SK-N-SH treated with all-trans-retinoic acid at 6 μM for 48 hours (cell line): ENCODE measurements at regions not wholly inside any gene's neighbourhood (a gene's known extent, or its start where the extent isn't known, plus 50 kb on each side); places are given as distances from the start of the nearest gene placed in this dataset.
"Not testable (repeated sequence)": the region's sequence is repeated elsewhere in the genome, so short reads cannot be mapped to it uniquely, and the experiment has no call there.

Source experiments
- ATAC-seq: fragments of 200-7000 bp; cut with Tn5 transposase; 3 replicates; pipeline ENCODE4 v1.9.1; 2020; ENCODE audit warnings: mild to moderate bottlenecking, moderate library complexity
- ARNTL ChIP-seq: fragments of 450-650 bp; formaldehyde crosslinking; IDR thresholded peaks from 2 replicates; pipeline ENCODE4 v1.5.0; 2020; ENCODE audit warnings: low read depth, mild to moderate bottlenecking, moderate library complexity, borderline replicate concordance
- BACH2 ChIP-seq: fragments of 250-450 bp; sonication (Bioruptor Pico); IDR thresholded peaks from 2 replicates; pipeline ENCODE4 v1.9.0; 2021; ENCODE audit warnings: mild to moderate bottlenecking, borderline replicate concordance
- CSDC2 ChIP-seq: fragments of 250-450 bp; sonication (Bioruptor Pico); IDR thresholded peaks from 2 replicates; pipeline ENCODE4 v1.5.0; 2020; ENCODE audit warnings: mild to moderate bottlenecking, moderate library complexity
- ESRRG ChIP-seq: fragments of 250-450 bp; sonication (Bioruptor Pico); IDR thresholded peaks from 2 replicates; pipeline ENCODE4 v1.6.1; 2021; ENCODE audit warnings: mild to moderate bottlenecking
- GLIS3 ChIP-seq: fragments of 250-450 bp; sonication (Bioruptor Pico); IDR thresholded peaks from 2 replicates; pipeline ENCODE4 v1.5.0; 2020; ENCODE audit warnings: mild to moderate bottlenecking, moderate library complexity
- ISL1 ChIP-seq: fragments of 250-450 bp; sonication (Bioruptor Pico); IDR thresholded peaks from 2 replicates; pipeline ENCODE4 v2.1.2; 2022; ENCODE audit warnings: mild to moderate bottlenecking, moderate library complexity
- OSR1 ChIP-seq: fragments of 250-450 bp; sonication (Bioruptor Pico); IDR thresholded peaks from 2 replicates; pipeline ENCODE4 v1.8.0; 2022; ENCODE audit warnings: moderate library complexity, mild to moderate bottlenecking, inconsistent platforms
- PPARA ChIP-seq: fragments of 250-450 bp; sonication (Bioruptor Pico); IDR thresholded peaks from 2 replicates; pipeline ENCODE4 v1.5.0; 2020; ENCODE audit warnings: mild to moderate bottlenecking, borderline replicate concordance
- RARB ChIP-seq: fragments of 250-450 bp; sonication (Bioruptor Pico); IDR thresholded peaks from 2 replicates; pipeline ENCODE4 v1.8.0; 2021; ENCODE audit warnings: mild to moderate bottlenecking, moderate library complexity
- SNAI2 ChIP-seq: fragments of 250-450 bp; sonication (Bioruptor Pico); IDR thresholded peaks from 2 replicates; pipeline ENCODE4 v1.5.0; 2020; ENCODE audit warnings: mild to moderate bottlenecking, moderate library complexity
- TCF4 ChIP-seq: fragments of 250-450 bp; sonication (Bioruptor Pico); IDR thresholded peaks from 2 replicates; pipeline ENCODE4 v1.8.0; 2021; ENCODE audit warnings: mild to moderate bottlenecking, moderate library complexity, borderline replicate concordance
- TOX ChIP-seq: fragments of 250-450 bp; sonication (Bioruptor Pico); IDR thresholded peaks from 2 replicates; pipeline ENCODE4 v1.8.0; 2021; ENCODE audit warnings: mild to moderate bottlenecking, moderate library complexity, borderline replicate concordance
- ZC3H10 ChIP-seq: fragments of 250-450 bp; sonication (Bioruptor Pico); IDR thresholded peaks from 2 replicates; pipeline ENCODE4 v1.5.1; 2021; ENCODE audit warnings: mild to moderate bottlenecking, moderate library complexity
- ZFP3 ChIP-seq: fragments of 250-450 bp; sonication (Bioruptor Pico); IDR thresholded peaks from 2 replicates; pipeline ENCODE4 v1.5.0; 2020; ENCODE audit warnings: mild to moderate bottlenecking, moderate library complexity
- ZFP30 ChIP-seq: fragments of 450-650 bp; formaldehyde crosslinking; IDR thresholded peaks from 2 replicates; pipeline ENCODE4 v1.5.0; 2022; ENCODE audit warnings: mild to moderate bottlenecking, moderate library complexity
- ZNF565 ChIP-seq: fragments of 450-650 bp; formaldehyde crosslinking; conservative IDR thresholded peaks from 2 replicates; pipeline ENCODE4 v1.5.0; 2020; ENCODE audit warnings: low read depth, mild to moderate bottlenecking, moderate library complexity
- ZNF70 ChIP-seq: fragments of 450-650 bp; formaldehyde crosslinking; IDR thresholded peaks from 2 replicates; pipeline ENCODE4 v1.5.0; 2020; ENCODE audit warnings: mild to moderate bottlenecking, moderate library complexity
- ZNF8 ChIP-seq: fragments of 450-650 bp; formaldehyde crosslinking; IDR thresholded peaks from 2 replicates; pipeline ENCODE4 v1.5.0; 2020; ENCODE audit warnings: mild to moderate bottlenecking, moderate library complexity
- TF ChIP-seq, protein P1 (sequence below): fragments of 250-450 bp; sonication (Bioruptor Pico); IDR thresholded peaks from 2 replicates; pipeline ENCODE4 v1.8.0; 2021; ENCODE audit warnings: low read depth, mild to moderate bottlenecking, moderate library complexity, borderline replicate concordance
- TF ChIP-seq, protein P2 (sequence below): fragments of 250-450 bp; sonication (Bioruptor Pico); IDR thresholded peaks from 2 replicates; pipeline ENCODE4 v1.5.0; 2020; ENCODE audit warnings: mild to moderate bottlenecking, moderate library complexity
- TF ChIP-seq, protein P3 (sequence below): fragments of 250-450 bp; sonication (Bioruptor Pico); IDR thresholded peaks from 2 replicates; pipeline ENCODE4 v1.5.1; 2021; ENCODE audit warnings: mild to moderate bottlenecking, moderate library complexity
- TF ChIP-seq, protein P4 (sequence below): fragments of 250-450 bp; sonication (Bioruptor Pico); IDR thresholded peaks from 2 replicates; pipeline ENCODE4 v1.8.0; 2020; ENCODE audit warnings: mild to moderate bottlenecking, moderate library complexity, borderline replicate concordance

DNA sequence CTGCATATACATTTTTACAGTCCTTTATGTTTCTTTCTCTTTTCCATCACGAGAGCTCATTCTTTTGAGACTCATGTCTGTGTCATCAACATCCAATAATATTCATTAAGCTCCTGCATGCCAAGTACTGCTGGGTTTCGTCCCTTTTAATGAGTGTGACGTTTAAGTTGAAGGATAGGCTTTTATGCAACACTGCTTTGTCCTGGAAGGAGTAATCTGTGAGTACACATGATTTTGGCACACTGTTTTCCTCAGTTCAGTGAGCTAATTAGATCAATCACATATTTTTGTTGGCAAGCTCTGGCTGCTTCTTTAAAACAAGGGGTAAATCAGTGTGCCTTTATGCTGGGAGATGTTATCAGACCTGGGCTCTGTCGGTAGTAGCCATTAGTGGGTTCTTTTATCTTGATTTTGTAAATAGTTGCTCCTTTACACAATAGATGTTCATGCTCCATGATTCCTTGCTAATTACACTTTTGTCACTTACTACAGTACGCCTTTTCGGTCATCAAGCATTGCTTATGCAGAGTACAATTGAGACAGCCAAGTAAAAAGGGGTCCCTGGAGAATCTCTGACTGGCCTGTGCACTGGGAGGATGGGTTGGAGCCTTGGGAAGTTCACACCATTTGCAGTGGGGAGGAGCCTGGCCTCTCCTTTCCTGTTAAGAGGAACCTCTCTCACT lies 132.6 kb downstream of the FHIP1A start (continued):
- no peak for TF ChIP-seq PPARA (CRISPR knock-in tag)
- peak; percentile 97 for TF ChIP-seq TOX
- TF ChIP-seq, protein P1, sequence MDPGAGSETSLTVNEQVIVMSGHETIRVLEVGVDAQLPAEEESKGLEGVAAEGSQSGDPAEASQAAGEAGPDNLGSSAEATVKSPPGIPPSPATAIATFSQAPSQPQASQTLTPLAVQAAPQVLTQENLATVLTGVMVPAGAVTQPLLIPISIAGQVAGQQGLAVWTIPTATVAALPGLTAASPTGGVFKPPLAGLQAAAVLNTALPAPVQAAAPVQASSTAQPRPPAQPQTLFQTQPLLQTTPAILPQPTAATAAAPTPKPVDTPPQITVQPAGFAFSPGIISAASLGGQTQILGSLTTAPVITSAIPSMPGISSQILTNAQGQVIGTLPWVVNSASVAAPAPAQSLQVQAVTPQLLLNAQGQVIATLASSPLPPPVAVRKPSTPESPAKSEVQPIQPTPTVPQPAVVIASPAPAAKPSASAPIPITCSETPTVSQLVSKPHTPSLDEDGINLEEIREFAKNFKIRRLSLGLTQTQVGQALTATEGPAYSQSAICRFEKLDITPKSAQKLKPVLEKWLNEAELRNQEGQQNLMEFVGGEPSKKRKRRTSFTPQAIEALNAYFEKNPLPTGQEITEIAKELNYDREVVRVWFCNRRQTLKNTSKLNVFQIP (CRISPR knock-in tag) = peak; percentile 96
- TF ChIP-seq SNAI2 = peak; percentile 86; the same call in 1 of the 2 replicates
- peak; percentile 93 for TF ChIP-seq ESRRG (CRISPR knock-in tag)

- TF ChIP-seq OSR1 (CRISPR knock-in tag) (no peak), TOX (no peak), CSDC2 (CRISPR knock-in tag) (no peak), ZFP30 (CRISPR knock-in tag) (no peak), ARNTL (CRISPR knock-in tag) (no peak), ZNF70 (no peak), ESRRG (CRISPR knock-in tag) (no peak), ZC3H10 (CRISPR knock-in tag) (no peak), GLIS3 (CRISPR knock-in tag) (no peak), ISL1 (CRISPR knock-in tag) (no peak), ZNF8 (CRISPR knock-in tag) (no peak), ZNF565 (CRISPR knock-in tag) (no peak), TCF4 (CRISPR knock-in tag) (no peak), BACH2 (CRISPR knock-in tag) (no peak), PPARA (CRISPR knock-in tag) (no peak), ZFP3 (no peak)
- TF ChIP-seq, protein P2, sequence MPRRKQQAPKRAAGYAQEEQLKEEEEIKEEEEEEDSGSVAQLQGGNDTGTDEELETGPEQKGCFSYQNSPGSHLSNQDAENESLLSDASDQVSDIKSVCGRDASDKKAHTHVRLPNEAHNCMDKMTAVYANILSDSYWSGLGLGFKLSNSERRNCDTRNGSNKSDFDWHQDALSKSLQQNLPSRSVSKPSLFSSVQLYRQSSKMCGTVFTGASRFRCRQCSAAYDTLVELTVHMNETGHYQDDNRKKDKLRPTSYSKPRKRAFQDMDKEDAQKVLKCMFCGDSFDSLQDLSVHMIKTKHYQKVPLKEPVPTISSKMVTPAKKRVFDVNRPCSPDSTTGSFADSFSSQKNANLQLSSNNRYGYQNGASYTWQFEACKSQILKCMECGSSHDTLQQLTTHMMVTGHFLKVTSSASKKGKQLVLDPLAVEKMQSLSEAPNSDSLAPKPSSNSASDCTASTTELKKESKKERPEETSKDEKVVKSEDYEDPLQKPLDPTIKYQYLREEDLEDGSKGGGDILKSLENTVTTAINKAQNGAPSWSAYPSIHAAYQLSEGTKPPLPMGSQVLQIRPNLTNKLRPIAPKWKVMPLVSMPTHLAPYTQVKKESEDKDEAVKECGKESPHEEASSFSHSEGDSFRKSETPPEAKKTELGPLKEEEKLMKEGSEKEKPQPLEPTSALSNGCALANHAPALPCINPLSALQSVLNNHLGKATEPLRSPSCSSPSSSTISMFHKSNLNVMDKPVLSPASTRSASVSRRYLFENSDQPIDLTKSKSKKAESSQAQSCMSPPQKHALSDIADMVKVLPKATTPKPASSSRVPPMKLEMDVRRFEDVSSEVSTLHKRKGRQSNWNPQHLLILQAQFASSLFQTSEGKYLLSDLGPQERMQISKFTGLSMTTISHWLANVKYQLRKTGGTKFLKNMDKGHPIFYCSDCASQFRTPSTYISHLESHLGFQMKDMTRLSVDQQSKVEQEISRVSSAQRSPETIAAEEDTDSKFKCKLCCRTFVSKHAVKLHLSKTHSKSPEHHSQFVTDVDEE (CRISPR knock-in tag) = no peak
- TF ChIP-seq, protein P1 (CRISPR knock-in tag) = no peak
- TF ChIP-seq, protein P3, sequence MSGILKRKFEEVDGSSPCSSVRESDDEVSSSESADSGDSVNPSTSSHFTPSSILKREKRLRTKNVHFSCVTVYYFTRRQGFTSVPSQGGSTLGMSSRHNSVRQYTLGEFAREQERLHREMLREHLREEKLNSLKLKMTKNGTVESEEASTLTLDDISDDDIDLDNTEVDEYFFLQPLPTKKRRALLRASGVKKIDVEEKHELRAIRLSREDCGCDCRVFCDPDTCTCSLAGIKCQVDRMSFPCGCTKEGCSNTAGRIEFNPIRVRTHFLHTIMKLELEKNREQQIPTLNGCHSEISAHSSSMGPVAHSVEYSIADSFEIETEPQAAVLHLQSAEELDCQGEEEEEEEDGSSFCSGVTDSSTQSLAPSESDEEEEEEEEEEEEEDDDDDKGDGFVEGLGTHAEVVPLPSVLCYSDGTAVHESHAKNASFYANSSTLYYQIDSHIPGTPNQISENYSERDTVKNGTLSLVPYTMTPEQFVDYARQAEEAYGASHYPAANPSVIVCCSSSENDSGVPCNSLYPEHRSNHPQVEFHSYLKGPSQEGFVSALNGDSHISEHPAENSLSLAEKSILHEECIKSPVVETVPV = no peak
- no peak for ATAC-seq
Observed at GRCh38 chr4:151548708-151549107, 139.7 kb downstream of the FHIP1A start.

DNA sequence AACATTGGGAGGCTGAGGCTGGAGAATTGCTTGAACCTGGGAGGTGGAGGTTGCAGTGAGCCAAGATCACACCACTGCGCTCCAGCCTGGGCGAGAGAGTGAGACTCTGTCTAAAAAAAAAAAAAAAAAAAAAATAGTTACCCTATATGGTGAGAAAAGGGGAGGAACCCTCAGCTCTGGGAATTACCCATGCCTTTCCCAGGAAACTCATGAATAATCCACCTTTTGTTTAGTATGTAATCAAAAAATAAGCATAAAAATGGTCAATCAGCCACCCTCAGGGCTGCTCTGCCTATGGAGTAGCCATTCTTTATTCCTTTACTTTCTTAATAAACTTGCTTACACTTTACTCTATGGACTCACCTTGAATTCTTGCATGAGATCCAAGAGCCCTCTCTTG lies 140.4 kb downstream of the FHIP1A start:
- not testable (repeated sequence) for ATAC-seq

DNA sequence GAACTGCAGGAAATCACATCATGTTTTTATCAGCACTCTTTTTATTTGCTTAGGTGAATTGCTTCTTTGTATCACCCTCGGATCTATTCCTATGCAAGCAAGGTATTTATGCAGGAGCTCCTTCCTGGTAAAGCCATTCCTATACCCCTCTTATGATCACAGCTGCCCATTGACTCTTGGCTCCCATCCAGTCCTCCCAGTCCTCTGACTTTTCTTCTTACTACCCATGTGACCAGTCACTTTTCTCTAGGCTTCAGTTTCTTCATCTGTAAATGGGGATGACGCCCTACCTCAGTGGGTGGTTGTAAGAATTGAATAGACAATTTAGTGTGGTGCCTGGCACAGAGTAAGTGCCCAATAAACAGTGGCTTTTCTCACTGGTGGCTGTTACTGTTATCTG lies 144.9 kb downstream of the FHIP1A start:
- ATAC-seq = no peak
- TF ChIP-seq OSR1 (CRISPR knock-in tag) (no peak), ZNF70 (no peak), RARB (CRISPR knock-in tag) (no peak), ZC3H10 (CRISPR knock-in tag) (no peak), SNAI2 (no peak), PPARA (CRISPR knock-in tag) (no peak), TOX (no peak), ZNF8 (CRISPR knock-in tag) (no peak), TCF4 (CRISPR knock-in tag) (no peak), ZFP3 (no peak), ARNTL (CRISPR knock-in tag) (no peak)
- TF ChIP-seq, protein P3 = no peak
- TF ChIP-seq, protein P1 (CRISPR knock-in tag) = no peak
- TF ChIP-seq, protein P4, sequence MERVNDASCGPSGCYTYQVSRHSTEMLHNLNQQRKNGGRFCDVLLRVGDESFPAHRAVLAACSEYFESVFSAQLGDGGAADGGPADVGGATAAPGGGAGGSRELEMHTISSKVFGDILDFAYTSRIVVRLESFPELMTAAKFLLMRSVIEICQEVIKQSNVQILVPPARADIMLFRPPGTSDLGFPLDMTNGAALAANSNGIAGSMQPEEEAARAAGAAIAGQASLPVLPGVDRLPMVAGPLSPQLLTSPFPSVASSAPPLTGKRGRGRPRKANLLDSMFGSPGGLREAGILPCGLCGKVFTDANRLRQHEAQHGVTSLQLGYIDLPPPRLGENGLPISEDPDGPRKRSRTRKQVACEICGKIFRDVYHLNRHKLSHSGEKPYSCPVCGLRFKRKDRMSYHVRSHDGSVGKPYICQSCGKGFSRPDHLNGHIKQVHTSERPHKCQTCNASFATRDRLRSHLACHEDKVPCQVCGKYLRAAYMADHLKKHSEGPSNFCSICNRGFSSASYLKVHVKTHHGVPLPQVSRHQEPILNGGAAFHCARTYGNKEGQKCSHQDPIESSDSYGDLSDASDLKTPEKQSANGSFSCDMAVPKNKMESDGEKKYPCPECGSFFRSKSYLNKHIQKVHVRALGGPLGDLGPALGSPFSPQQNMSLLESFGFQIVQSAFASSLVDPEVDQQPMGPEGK (CRISPR knock-in tag) = no peak
- TF ChIP-seq, all 23 proteins: peak for 0
